ENCODE measurements at regions not wholly inside any gene's neighbourhood (a gene's known extent, or its start where the extent isn't known, plus 50 kb on each side); places are given as distances from the start of the nearest gene placed in this dataset.

DNA sequence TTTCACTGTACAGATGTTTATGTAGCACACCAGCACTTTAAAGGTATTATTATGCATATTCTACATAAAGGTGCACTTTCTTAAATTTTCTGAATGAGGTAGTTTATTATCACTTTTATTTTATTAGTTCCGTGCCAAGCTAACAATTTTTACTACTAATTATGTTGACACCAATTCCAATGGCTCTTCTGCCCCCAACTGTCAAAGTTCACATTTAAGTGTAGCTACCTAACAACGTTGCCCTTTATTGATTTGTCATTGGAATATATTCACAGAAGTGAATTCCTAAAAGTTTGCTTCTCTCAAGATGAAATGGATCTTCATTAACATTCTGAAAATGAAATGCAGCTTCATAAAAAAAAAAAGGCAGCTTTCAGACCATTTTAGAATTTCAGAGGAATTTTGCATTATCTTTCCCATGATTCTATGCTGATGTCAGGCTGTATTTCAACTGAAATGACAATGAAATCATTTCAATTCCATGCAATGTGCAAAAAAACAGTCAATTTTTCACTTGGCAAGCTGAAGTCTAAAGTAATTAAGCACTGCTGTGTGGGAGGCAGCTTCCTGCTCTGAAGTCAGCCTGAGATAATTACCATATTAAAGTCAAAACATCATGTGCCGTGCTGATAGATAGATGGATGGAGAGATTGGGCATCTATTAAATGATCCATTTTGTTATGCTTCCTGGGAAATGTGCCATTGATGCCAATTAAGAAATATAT, 229.2 kb downstream of the TTLL7 start:
- peak; percentile 55 for DNase-seq

DNA sequence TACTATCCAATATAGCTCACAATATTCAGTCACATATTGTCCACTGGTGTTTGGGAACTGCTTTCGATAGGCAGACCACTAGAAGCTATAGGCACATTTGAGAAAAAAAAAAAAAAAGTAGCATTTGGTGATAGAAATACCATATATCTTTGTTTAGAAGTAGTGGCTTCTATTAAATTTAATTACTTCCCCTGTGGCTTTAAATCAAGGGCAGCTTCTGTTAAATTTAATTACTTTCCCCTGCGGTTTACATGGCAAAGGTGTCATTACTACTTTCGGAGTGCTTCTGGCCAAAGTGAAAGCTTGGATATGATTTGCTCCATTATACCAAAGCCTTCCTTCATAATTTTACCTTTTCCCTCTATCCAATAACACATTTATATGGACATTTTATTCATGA, 229.9 kb downstream of the TTLL7 start:
- peak; percentile 16 for DNase-seq

DNA sequence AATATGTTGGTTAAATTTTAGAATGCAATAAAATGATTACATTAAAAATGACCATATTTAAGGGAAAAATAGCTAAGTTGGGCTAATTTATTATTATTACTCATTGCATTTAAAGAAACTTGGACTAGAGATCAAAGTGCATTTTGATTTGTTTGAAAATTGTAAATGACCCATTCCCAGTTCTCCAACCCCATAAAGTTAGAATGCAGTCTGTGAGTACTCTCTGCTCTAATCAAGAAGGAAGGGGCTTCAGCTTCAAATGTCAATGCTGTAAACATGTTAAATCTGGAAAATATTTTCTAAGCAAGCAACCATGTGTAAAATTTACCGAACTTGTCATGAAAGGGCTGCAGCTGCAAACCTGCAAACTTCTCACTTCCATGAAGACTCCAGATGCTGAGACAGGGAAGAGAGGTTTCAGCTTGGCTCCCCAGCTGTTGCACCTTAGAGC, 232.7 kb downstream of the TTLL7 start:
- no peak for DNase-seq

DNA sequence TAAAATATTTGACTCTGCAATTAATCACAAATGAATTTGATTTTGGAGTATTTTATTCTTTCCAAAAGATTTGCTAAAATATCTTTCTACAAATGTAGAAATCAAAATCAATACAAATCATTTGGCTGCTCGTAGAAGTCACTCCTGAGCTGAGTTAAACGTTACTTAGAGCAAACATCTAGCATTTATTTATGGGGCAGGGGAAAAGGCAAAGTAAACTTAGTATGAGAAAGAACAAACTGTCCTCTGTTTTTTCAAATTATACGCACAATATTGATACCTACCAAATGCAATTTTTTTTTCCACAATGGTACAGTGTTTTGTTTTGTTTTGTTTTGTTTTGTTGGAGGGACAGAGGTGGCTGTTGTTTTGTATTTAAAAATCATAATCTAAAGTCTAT, 233.8 kb downstream of the TTLL7 start:
- no peak for DNase-seq

DNA sequence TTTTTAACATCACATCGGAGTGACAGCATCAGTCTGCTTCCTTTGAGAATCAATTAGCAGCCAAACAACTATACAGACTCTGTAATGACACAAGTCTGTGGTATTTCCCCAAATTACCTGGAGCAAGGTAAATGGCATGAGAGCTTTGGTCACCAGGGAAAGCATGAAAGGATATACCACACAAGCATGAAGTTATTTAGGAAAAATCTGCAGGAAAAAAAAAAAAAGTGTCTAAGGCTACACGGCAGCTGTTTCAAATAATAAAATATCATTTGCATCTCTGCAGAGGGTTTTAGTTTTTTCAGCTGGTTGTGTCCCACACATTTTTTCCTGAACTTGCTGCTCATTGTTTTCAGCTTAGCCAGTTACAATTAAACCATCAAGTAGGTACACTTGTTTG, 234.7 kb downstream of the TTLL7 start:
- no peak for DNase-seq

DNA sequence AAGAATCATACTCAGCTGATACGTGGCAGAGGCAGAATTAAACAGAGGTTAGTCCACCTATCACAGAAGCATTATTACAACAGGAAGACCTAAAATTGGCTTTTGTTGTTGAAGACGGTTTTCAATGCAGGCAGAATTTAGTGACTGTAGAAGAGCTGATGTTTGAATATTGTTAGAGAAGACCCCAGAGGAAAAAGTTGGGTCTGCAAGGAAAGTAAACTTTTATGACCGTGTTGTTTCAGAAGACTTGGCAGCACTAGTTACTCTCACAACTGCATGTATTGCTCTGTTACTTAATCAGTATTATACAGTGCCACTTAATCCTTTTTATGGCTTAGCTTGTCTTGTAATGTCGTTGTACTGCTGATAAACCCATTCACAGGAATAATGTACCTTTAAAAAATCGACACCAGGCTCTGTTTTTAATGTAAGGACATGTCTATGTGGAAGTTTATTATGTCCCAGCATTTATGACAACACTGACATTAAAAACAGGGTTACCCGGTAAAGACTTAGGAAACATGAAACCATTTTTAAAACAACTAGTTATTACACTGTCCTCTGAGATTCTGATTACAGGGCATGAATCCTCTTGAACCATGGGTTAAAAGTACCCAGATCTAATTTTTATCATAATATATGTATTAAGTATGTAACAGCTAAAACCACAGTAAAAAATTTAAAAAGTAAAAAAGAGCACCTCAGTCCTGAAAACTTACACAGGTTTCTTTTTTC, 235.4 kb downstream of the TTLL7 start:
- no peak for DNase-seq

DNA sequence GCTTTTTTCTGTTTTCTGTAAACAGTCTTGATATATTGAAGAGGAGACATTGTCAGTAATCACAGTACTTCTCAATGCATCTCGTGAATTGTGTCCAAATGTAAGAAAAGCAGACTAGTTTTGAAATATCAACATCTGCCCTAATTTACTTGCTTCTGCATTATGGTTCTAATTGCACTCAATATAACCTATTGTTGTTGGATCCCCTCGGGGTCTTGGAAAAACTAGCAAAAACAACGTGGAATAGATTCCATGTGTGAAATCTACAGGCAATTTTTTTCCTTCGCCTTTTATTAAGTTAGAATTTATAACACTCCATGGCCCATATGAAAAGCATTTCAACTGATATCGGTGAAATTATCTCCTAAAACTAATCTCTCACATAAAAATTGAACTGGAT, 236.5 kb downstream of the TTLL7 start:
- DNase-seq: no peak

DNA sequence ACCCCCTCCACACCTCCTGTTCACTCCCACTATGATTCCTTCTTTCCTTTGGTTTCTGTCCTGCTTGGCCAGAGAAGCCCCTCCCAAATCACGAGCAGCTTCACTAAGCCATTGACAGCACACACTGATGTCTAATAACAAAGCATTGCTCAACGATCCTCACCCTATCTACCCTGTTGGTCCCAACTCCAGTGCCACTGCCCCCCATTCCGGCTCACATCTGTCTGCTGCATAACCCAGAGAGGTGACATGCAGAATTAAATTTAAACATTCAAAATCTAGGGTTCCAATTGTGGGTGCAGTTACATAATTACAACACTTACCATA, 236.9 kb downstream of the TTLL7 start:
- no peak for DNase-seq

DNA sequence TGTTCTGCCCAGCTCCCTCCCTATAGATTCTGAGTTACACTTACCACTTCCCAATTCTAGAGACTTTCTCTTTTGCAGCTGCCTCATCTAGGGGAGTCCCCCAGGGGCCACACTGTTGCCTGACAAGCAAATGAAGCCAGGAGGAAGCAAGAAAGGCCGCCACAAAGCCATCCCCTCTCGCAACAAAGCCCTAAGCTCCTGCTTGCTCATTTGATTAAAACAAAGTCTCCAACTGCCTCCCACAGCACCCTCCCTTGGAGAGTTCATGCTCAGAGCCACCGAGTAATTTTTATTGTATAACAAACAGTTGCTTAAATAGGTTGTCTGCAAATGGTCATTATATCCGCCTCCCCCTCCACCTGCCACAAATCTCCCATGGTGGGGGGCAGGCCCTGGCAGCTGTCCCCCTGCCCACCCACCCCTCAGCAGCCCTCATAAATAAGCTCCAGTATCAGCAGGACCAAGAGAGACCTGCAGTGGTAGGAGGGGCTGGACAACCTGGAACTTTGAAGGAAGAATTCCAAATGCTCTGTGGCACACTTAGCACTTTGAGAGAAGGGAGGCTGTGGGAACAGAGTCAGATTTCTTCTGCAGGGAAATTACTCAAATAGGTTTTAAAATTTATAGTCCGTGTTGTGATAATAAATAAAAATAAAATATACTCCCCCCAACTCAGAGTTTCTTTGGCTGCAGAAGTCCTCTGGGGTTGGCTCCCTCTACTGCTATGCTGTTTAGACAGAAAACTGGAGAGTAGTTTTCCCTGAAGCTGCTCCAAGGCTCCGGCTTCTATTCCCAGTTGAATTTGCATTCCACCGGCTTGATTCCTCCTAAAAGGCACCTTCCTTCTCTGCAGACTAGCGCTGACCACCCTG, 237.5 kb downstream of the TTLL7 start:
- DNase-seq: peak; percentile 55

DNA sequence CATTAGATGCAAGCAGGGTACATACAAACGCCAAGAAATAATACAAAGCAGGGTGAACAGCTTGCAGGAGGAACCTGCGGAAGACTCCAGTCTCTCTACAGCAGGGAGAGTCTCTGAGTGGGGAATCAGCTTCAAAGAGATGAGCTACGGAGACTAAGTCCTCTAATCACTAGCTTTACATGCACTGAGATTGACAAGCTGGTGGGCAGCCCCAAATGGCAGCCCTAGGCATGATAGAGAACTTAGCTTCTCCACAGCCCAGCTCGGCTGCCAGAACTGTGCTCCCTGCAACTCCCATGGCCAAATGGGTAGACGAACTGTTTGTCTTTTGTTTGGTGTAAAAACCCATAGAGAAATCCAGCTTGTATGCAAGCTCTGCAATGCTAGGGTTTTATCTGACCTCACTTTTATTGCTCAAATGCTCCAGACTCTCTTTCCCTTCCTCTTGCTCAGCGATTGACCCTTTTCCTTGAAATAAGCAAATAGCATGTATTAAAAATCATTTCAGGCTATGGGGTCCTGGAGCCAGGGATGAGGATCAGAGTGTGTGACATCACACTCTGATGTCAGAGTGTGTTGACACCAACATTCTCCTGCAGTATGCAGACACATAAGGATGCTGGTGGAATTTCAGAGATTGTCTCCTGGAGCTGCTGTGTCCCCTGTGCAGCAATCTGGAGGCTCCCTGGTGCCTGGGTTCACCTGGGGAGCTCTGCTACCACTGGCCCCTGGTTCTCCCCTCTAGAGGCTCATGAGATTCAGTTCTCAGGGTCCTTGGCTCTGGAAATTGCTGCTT, 238.5 kb downstream of the TTLL7 start:
- DNase-seq: no peak

DNA sequence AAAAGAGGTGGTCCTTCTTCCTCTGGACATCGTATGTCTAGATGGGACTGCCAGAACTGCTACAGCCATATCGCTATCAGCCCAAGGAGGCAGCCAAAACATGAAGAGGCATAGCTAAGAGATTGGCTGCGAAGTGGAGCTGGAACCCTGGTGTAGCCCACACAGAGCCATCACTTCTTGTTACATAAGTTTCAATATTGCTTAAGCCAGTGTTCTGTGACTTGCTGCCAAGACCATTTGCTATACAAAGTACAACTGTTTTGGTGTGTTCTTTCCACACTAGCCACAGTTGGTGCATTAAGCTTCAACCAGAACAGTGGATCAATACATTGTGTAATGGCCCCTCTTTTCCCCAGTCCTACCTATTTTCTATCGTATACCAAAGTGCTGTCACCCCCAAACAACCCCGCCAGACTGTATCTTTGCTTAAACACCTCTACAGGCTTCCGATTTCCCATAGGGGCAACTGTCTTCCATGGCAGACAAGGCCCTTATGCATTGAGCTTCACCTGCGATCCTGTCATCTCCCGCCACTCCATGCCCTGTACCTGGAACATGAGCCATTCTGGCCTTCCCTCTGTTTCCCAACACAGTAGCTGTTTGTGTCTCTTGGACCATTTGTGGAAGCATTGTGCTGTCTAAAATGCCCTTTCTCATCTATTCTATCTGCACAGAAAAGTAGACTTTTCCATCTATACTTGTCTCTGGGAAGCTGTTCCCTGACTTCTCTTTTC, 241.8 kb downstream of the TTLL7 start:
- no peak for DNase-seq

DNA sequence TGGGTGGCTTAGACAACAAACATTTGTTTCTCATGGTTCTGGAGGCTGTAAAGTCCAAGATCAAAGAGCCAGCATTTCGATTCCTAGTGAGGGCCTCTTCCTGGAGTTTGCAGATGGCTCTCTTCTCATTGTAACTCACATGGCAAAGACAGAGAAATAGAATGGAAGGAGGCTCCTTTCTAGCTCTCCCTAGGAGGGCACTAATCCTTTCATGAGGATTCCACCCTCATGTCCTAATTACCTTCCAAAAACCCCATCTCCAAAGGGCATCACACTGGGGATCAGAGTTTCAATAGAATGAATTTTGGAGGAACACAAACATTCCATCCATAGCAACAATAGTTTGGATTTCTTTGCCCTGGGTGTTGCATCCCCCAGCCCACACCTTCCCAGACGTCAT, 247.3 kb downstream of the TTLL7 start:
- DNase-seq: no peak

DNA sequence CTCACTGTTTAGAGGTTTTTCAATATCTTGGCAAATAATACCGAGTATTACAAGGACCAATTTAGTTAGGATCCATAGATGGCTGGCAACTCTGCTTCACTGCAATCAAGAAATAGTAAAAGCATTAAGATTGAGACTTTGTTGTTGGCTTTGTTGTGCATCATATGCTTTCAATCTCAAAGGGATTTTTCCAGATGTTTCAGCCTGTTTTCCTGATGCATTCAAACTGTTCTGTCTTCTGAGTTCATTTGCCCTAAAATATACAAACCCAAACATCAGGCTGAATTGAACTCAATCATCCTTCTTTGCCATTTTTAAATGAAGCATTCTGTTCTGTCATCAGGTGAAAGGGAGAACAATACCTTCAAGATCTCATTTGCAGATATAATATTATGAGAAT, 248.7 kb downstream of the TTLL7 start:
- no peak for DNase-seq

DNA sequence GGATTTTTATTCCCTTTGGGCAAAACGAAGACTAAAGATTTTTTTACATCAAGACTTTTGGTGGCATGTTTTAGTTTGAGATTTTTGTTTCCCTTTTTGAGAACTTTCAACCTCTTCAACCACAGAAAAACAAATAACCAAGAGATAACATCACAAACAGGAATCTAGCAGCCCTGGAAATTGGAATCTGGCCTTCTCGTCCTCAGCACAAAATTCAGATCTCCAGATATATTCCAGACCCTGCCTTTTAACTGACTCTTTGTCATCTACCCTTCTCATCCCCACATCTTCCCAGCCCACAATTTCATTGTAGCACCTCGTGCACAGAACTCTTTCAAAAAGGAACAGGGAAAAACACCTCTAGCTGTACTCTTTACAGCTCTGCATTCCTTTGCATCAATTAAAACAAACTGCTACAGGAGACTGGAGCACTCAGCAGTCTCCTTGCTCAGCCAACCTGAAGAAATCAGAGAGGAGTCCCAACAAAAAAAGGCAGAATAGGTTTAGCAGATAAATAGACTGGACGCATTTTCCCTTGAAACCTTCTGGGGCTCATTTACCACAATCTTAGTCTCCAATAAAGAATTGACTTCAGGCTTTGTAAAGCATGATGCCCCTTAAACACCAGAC, 251.0 kb downstream of the TTLL7 start:
- no peak for DNase-seq

DNA sequence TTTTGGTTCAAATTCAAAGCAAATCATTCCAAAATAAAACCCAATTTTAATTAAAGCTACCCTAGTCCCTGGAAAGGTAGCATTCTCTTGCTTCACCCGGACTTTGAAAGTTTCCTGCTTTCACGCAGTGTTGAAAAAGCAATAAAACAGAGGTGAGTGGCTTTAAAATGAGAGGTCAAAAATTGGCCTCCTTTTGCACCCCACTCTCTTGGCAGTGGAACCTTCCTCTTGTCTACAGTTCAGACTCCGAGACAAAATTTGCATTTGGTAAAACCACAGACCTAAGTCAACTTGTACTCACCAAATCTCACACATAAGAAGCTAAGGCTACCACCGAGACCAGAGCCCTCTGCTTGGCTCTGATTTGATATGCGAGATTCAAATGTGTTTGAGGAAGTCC, 252.7 kb downstream of the TTLL7 start:
- no peak for DNase-seq

DNA sequence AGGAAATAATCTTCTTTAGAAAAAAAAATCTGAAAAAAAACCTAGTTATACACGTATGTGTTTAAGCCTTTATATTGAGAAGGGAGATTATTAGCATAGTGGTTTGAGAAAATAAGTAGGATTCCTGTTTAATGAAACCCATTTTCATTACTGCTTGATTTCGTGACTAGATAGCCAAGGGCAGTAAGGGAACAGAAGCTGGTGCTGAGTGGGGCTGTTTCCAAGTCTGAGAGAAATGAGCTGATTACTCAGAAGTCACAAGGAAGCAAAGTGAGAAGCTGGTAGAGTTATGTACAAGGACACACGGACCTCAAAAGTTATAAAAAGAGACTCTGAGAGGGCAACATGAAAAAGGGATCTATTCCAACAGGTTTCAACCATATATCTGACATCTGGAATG, 256.5 kb downstream of the TTLL7 start:
- no peak for DNase-seq

DNA sequence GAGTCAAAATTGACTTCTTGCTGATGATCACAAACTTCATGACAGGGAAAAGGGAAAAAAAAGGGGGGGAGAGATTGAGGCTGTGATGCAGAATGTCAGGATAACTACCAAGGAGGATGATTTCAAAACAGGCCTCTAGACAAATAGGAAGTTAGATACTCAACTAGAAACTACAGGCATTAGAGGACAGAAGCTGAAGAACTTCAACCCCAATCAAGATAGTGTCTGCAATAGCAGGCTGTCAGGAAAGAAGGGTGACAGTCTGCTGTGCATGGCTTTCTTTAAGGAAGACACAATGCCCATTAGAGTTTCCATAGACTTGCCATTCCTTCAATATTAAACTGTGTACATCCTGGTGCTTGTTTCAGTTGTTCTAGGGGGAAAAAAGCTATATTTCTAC, 257.2 kb downstream of the TTLL7 start:
- DNase-seq: no peak

DNA sequence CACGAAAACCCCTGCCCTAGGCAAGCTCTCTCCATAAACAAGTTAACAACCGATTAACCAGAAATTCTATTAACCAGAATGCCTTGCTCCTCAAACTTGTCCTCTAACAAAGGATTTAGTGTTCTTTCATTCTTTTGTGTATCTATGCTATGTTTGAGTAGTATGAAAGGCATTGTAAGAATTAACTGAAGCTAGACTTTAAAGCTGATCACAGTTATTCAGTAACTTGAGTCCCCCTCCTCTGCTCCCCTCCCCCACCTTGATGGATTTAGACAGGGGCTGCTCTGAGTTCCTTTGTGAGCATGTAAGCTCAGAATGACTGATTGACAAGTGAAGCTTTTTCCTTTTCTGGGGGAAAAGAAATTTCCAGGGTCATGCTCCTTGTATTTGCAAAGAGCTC, 257.6 kb downstream of the TTLL7 start:
- DNase-seq: no peak

DNA sequence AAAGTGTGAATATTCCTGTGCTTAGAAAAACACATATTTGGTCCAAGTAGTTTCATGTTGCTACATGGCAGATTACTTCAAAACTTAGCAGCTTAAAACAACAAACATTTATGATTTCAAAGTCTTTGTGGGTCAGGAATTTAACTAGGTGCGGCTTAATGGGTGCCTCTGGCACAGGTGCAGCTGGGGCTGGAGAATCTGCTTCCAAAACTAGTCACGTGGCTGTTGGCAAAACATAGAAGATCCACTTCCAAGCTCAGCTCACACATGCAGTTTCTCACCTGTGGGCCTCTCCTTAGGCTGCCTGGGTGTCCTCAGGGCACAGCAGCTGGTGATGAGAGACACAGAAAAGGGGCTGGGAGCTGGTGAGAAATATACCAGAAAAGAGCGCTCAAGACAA, 263.4 kb downstream of the TTLL7 start:
- no peak for DNase-seq

DNA sequence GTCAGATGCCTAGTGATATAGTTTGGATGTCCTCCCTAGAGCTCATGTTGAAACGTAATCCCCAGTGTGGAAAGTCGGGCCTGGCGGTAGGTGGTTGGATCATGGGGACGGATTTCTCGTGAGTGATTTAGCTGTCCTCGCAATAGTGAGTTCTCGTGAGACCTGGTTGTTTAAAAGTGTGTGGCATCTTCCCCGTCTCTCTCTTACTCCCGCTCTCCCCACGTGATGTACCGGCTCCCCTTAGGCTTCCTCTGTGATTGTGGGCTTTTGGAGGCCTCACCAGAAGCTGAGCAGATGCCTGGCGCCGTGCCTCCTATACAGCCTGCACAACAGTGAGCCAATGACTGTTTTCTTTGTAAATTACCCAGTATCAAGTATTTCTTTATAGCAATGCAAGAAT, 264.5 kb downstream of the TTLL7 start:
- no peak for DNase-seq

DNA sequence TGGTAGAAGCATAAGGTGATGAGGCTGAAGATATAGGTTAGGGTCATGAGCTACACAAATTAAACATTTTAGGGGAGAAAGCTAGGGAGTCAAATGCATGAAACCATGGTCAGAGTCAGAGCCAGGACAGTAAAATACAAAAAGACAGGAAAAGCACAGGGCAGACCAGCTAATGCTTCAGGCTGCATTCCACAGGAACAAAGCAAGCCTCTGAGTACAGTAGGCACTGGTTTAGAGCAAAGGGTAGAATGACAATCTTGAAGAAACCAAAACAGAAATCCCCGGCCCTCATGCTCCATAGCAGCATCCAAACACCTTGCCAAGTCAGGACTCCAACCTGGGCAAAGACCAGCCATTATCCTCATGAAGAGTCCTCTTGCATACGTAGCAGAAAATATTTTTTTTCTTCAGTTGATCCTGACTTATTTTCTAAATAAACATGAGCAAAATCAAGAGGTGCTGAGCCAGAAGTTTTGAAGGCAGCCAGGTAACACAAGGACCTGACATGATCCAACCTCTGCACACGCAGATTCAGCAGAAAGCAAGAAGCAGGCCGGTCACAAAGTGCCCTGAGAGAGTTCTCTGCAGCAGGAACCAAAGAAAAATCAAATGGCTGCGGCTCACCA, 273.1 kb downstream of the TTLL7 start:
- no peak for DNase-seq

Data from NCI-H2081 treated with DMSO at 0.1 percent for 48 hours (cell line).